Body of pancreas (tissue), 4 donors: ENCODE measurements at regions not wholly inside any gene's neighbourhood (a gene's known extent, or its start where the extent isn't known, plus 50 kb on each side); places are given as distances from the start of the nearest gene placed in this dataset.
"Not testable (repeated sequence)": the region's sequence is repeated elsewhere in the genome, so short reads cannot be mapped to it uniquely, and the experiment has no call there.

Experiments
- ATAC-seq: fragments of 150-250 bp; one replicate; pipeline ENCODE4 v1.9.1; 2016
- DNase-seq, 4 donors: peaks; one replicate each; pipeline ENCODE4 v3.0.0-alpha.2; 2019
- H3K27ac ChIP-seq, 4 donors: fragments of 200-600 bp; sonication (generic); 1 replicate in 3 of 4; 2 replicates in 1 of 4; pipeline versions ENCODE4 v1.5.1 to v1.6.1; 2016 to 2019; ENCODE audit warnings: mild to moderate bottlenecking in 1 of 4, mixed read lengths in 1 of 4, moderate library complexity in 1 of 4
- H3K27me3 ChIP-seq, 2 donors: fragments of 200-600 bp; sonication (generic); one replicate each; pipeline ENCODE4 v1.6.0; 2016; ENCODE audit warnings: mild to moderate bottlenecking in 1 of 2
- H3K36me3 ChIP-seq, 2 donors: fragments of 200-600 bp; sonication (generic); replicated peaks in 1 of 2; 2 replicates each; pipeline ENCODE4 v1.5.1; 2016; ENCODE audit warnings: low read depth in 2 of 2; ENCODE audit not compliant: insufficient read depth in 1 of 2
- H3K4me1 ChIP-seq: fragments of 200-600 bp; sonication (generic); one replicate; pipeline ENCODE4 v1.6.0; 2016
- H3K4me3 ChIP-seq, 2 donors: fragments of 200-600 bp; sonication (generic); 1 replicate in 1 of 2; 2 replicates in 1 of 2; pipeline ENCODE4 v1.5.1; 2016 to 2019
- H3K9me3 ChIP-seq, 3 donors: fragments of 200-600 bp; sonication (generic); 1 replicate in 2 of 3; 2 replicates in 1 of 3; pipeline ENCODE4 v1.5.1; 2016
- CTCF ChIP-seq, 7 experiments: fragments of 450-650 bp in 4 of 7; fragments of 200-600 bp in 3 of 7; sonication (generic) in 3 of 7; IDR thresholded peaks; one replicate each; pipeline ENCODE4 v1.5.1; 2016 to 2019; ENCODE audit warnings: antibody characterized with exemption in 7 of 7
- POLR2A ChIP-seq, 3 donors: fragments of 450-650 bp; IDR thresholded peaks; one replicate each; pipeline ENCODE4 v1.6.1; 2016; ENCODE audit warnings: antibody characterized with exemption in 3 of 3, mild to moderate bottlenecking in 2 of 3
- WGBS, 2 donors: methylation state at CpG; one replicate each; pipeline ENCODE4 v1.1.5; 2017; 5-methylcytosine and 5-hydroxymethylcytosine counted together
- intact Hi-C: fragments of 100-400 bp; cut with DNase I; formaldehyde crosslinking; loops from one replicate; pipeline ENCODE4 v1.15.1; 2023

- H3K27me3 ChIP-seq = no peaks in the 10 kb centered on the region
- no peaks in the 10 kb centered on the region for H3K4me1 ChIP-seq
- H3K36me3 ChIP-seq = no peaks in the 10 kb centered on the region
- no peaks in the 10 kb centered on the region for H3K9me3 ChIP-seq
- ATAC-seq (no peak), DNase-seq (no peak)
- intact Hi-C loops = no loop called here
- H3K4me3 ChIP-seq = no peak overlapping the region
- no peak for TF ChIP-seq CTCF (IDR thresholded peaks at IDR 0.05)
- TF ChIP-seq POLR2A (IDR thresholded peaks at IDR 0.05) = no peak
- no peak overlapping the region for H3K27ac ChIP-seq
These were observed 256.7 kb upstream of the LRRTM4 start for GRCh38 chr2:77778917-77779316.

GRCh38 chr2:77793500-77793899 lies 271.3 kb upstream of the LRRTM4 start:
- ATAC-seq, H3K27ac ChIP-seq, intact Hi-C loops, H3K9me3 ChIP-seq, H3K4me1 ChIP-seq, DNase-seq, H3K36me3 ChIP-seq, H3K27me3 ChIP-seq, H3K4me3 ChIP-seq: not testable (repeated sequence)
- 94 to 100% methylated on average over 2 of the region's 2 CpGs for WGBS, 2 donors

DNA sequence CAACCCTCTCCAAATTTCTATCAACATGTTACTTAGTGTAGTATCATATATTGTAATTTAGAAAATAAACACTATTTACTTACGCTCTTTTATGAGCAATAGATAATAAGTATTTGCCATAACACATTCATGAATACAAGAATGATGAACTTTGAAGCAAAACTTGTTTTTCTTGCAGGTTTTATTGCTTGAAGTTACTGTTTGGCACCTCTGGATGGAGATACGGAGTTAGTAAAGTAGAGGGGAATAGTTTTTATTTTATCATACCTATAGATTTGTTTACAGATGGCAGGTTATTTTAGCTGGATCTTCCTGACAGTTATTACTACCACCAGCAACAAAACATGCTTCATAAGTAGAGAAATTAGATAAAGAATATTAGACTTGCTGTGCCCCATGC lies 274.2 kb upstream of the LRRTM4 start:
- no peak overlapping the region for H3K27ac ChIP-seq
- 59 to 62% methylated on average over 2 of the region's 2 CpGs for WGBS, 2 donors
- no peak for TF ChIP-seq CTCF (IDR thresholded peaks at IDR 0.05)
- no peak for TF ChIP-seq POLR2A (IDR thresholded peaks at IDR 0.05)
- no peaks in the 10 kb centered on the region for H3K9me3 ChIP-seq
- H3K4me3 ChIP-seq = no peak overlapping the region
- DNase-seq = no peak
- no peaks in the 10 kb centered on the region for H3K27me3 ChIP-seq
- ATAC-seq = no peak
- intact Hi-C loops = no loop called here
- no peaks in the 10 kb centered on the region for H3K36me3 ChIP-seq
- H3K4me1 ChIP-seq = no peaks in the 10 kb centered on the region

GRCh38 chr2:77797088-77797487 lies 274.9 kb upstream of the LRRTM4 start:
- ATAC-seq (no peak), DNase-seq (no peak)
- Histone ChIP-seq H3K4me1 (no peaks in the 10 kb centered on the region), H3K27me3 (no peaks in the 10 kb centered on the region), H3K27ac (no peak overlapping the region), H3K4me3 (no peak overlapping the region), H3K36me3 (no peaks in the 10 kb centered on the region), H3K9me3 (no peaks in the 10 kb centered on the region)
- intact Hi-C loops = no loop called here
- TF ChIP-seq POLR2A (IDR thresholded peaks at IDR 0.05) (no peak), CTCF (IDR thresholded peaks at IDR 0.05) (no peak)
- WGBS, 2 donors = 0 to 30% methylated on average over 1 of the region's 1 CpG

GRCh38 chr2:77800410-77800809 lies 278.2 kb upstream of the LRRTM4 start:
- intact Hi-C loops = no loop called here
- H3K27me3 ChIP-seq = no peaks in the 10 kb centered on the region
- no peaks in the 10 kb centered on the region for H3K9me3 ChIP-seq
- DNase-seq = no peak
- TF ChIP-seq POLR2A (IDR thresholded peaks at IDR 0.05) (no peak), CTCF (IDR thresholded peaks at IDR 0.05) (no peak)
- no peaks in the 10 kb centered on the region for H3K4me1 ChIP-seq
- no peak overlapping the region for H3K4me3 ChIP-seq
- ATAC-seq = no peak
- H3K27ac ChIP-seq = no peak overlapping the region
- H3K36me3 ChIP-seq = no peaks in the 10 kb centered on the region
